HEK293 (cell line): ENCODE measurements at regions not wholly inside any gene's neighbourhood (a gene's known extent, or its start where the extent isn't known, plus 50 kb on each side); places are given as distances from the start of the nearest gene placed in this dataset.
"Not testable (repeated sequence)": the region's sequence is repeated elsewhere in the genome, so short reads cannot be mapped to it uniquely, and the experiment has no call there.

Source experiments
- CTCF ChIA-PET: fragments of 350-600 bp; formaldehyde crosslinking; extraction: SDS; loops from one replicate; lab custom pipeline; 2021; ENCODE audit warnings: antibody characterized with exemption; lab: Yijun Ruan, JAX
- POLR2A ChIA-PET: fragments of 300-600 bp; formaldehyde crosslinking; extraction: SDS; loops from one replicate; lab custom pipeline; 2020; ENCODE audit warnings: antibody characterized with exemption, inconsistent platforms; lab: Yijun Ruan, JAX
- H3K27ac ChIP-seq: fragments of 200-500 bp; sonication (Bioruptor generic); 2 replicates; pipeline ENCODE4 v1.5.1; 2014; ENCODE audit warnings: low read depth, low read length, control low read depth, inconsistent platforms; ENCODE audit errors: extremely low read depth
- H3K36me3 ChIP-seq, 2 experiments: fragments of 200-500 bp in 1 of 2; sonication (Bioruptor generic) in 1 of 2; 1 replicate in 1 of 2; 2 replicates in 1 of 2; pipeline ENCODE4 v1.5.1; 2014 to 2017; ENCODE audit warnings: inconsistent platforms in 2 of 2, low read length in 2 of 2; ENCODE audit not compliant: control insufficient read depth in 2 of 2, insufficient read depth in 1 of 2
- H3K4me1 ChIP-seq: fragments of 200-500 bp; sonication (Bioruptor generic); 2 replicates; pipeline ENCODE4 v1.5.1; 2014; ENCODE audit warnings: mild to moderate bottlenecking, low read length, inconsistent platforms; ENCODE audit not compliant: control insufficient read depth, insufficient read depth
- H3K4me3 ChIP-seq: 2 replicates; pipeline ENCODE4 v1.5.1; 2011; ENCODE audit warnings: low read depth, mild to moderate bottlenecking, control low read depth, low read length, moderate library complexity
- H3K9me3 ChIP-seq: fragments of 200-500 bp; sonication (Bioruptor generic); 2 replicates; pipeline ENCODE4 v1.5.1; 2014; ENCODE audit warnings: low read depth, low read length, inconsistent platforms; ENCODE audit not compliant: control insufficient read depth, insufficient read depth
- ATF2 ChIP-seq: fragments of 450-650 bp; formaldehyde crosslinking; IDR thresholded peaks from 2 replicates; pipeline ENCODE4 v1.5.1; 2016; ENCODE audit warnings: missing biosample characterization, missing genetic modification characterization, low read depth
- CTCF ChIP-seq: fragments of 450-650 bp; formaldehyde crosslinking; IDR thresholded peaks from 2 replicates; pipeline ENCODE4 v1.5.1; 2016; ENCODE audit warnings: missing biosample characterization, missing genetic modification characterization
- GFI1B ChIP-seq: fragments of 450-650 bp; formaldehyde crosslinking; IDR thresholded peaks from 2 replicates; pipeline ENCODE4 v1.5.1; 2016; ENCODE audit warnings: missing biosample characterization, missing genetic modification characterization
- KLF16 ChIP-seq: fragments of 450-650 bp; formaldehyde crosslinking; IDR thresholded peaks from 2 replicates; pipeline ENCODE4 v1.5.1; 2017; ENCODE audit warnings: missing biosample characterization, missing genetic modification characterization
- KLF7 ChIP-seq: fragments of 450-650 bp; formaldehyde crosslinking; IDR thresholded peaks from 2 replicates; pipeline ENCODE4 v1.5.1; 2016; ENCODE audit warnings: missing biosample characterization, missing genetic modification characterization, borderline replicate concordance
- TCF7L2 ChIP-seq: IDR thresholded peaks from 2 replicates; pipeline ENCODE4 v1.6.1; 2011; ENCODE audit warnings: low read depth, mild to moderate bottlenecking, inconsistent platforms, low read length, moderate library complexity, borderline replicate concordance
- YY2 ChIP-seq: fragments of 450-650 bp; formaldehyde crosslinking; IDR thresholded peaks from 2 replicates; pipeline ENCODE4 v1.5.1; 2016; ENCODE audit warnings: missing biosample characterization, missing genetic modification characterization
- ZNF146 ChIP-seq: fragments of 450-650 bp; formaldehyde crosslinking; IDR thresholded peaks from 2 replicates; pipeline ENCODE4 v1.5.1; 2016; ENCODE audit warnings: missing biosample characterization, missing genetic modification characterization
- ZNF16 ChIP-seq: fragments of 450-650 bp; formaldehyde crosslinking; IDR thresholded peaks from 2 replicates; pipeline ENCODE4 v1.5.1; 2016; ENCODE audit warnings: low read depth, missing biosample characterization, missing genetic modification characterization
- ZNF169 ChIP-seq: fragments of 450-650 bp; formaldehyde crosslinking; IDR thresholded peaks from 2 replicates; pipeline ENCODE4 v1.5.1; 2016; ENCODE audit warnings: missing biosample characterization, missing genetic modification characterization
- ZNF175 ChIP-seq: fragments of 450-650 bp; formaldehyde crosslinking; IDR thresholded peaks from 2 replicates; pipeline ENCODE4 v1.5.1; 2016; ENCODE audit warnings: missing biosample characterization, missing genetic modification characterization
- ZNF24 ChIP-seq: fragments of 450-650 bp; formaldehyde crosslinking; IDR thresholded peaks from 2 replicates; pipeline ENCODE4 v1.5.1; 2016; ENCODE audit warnings: missing biosample characterization, missing genetic modification characterization
- ZNF280D ChIP-seq: fragments of 450-650 bp; formaldehyde crosslinking; IDR thresholded peaks from 2 replicates; pipeline ENCODE4 v1.5.1; 2016; ENCODE audit warnings: missing biosample characterization, missing genetic modification characterization
- ZNF311 ChIP-seq: fragments of 450-650 bp; formaldehyde crosslinking; IDR thresholded peaks from 2 replicates; pipeline ENCODE4 v1.5.1; 2017; ENCODE audit warnings: missing biosample characterization, missing genetic modification characterization, borderline replicate concordance
- ZNF354C ChIP-seq: fragments of 450-650 bp; formaldehyde crosslinking; IDR thresholded peaks from 2 replicates; pipeline ENCODE4 v1.5.1; 2016; ENCODE audit warnings: missing biosample characterization, missing genetic modification characterization, low read depth, borderline replicate concordance
- ZNF423 ChIP-seq: fragments of 450-650 bp; formaldehyde crosslinking; IDR thresholded peaks from 2 replicates; pipeline ENCODE4 v1.5.1; 2016; ENCODE audit warnings: missing biosample characterization, missing genetic modification characterization
- ZNF433 ChIP-seq: fragments of 450-650 bp; formaldehyde crosslinking; IDR thresholded peaks from 2 replicates; pipeline ENCODE4 v1.5.1; 2016; ENCODE audit warnings: missing biosample characterization, missing genetic modification characterization, low read depth
- ZNF548 ChIP-seq: fragments of 450-650 bp; formaldehyde crosslinking; IDR thresholded peaks from 2 replicates; pipeline ENCODE4 v1.5.1; 2016; ENCODE audit warnings: missing biosample characterization, missing genetic modification characterization
- ZNF549 ChIP-seq: fragments of 450-650 bp; IDR thresholded peaks from 2 replicates; pipeline ENCODE4 v1.5.1; 2018; ENCODE audit warnings: missing biosample characterization, missing genetic modification characterization, mild to moderate bottlenecking, inconsistent platforms, moderate library complexity
- ZNF776 ChIP-seq: fragments of 450-650 bp; formaldehyde crosslinking; IDR thresholded peaks from 2 replicates; pipeline ENCODE4 v1.5.0; 2017; ENCODE audit warnings: missing biosample characterization, missing genetic modification characterization, borderline replicate concordance

GRCh38 chr2:209311948-209312347, 111.9 kb upstream of the MAP2 start:
- ChIA-PET CTCF (no interaction called here), POLR2A (no interaction called here)
- Histone ChIP-seq H3K36me3 (no peaks in the 10 kb centered on the region), H3K4me1 (no peaks in the 10 kb centered on the region), H3K4me3 (no peak overlapping the region), H3K27ac (no peak overlapping the region), H3K9me3 (no peaks in the 10 kb centered on the region)
- no peak for TF ChIP-seq YY2 (tag by site-specific recombination)
- TF ChIP-seq KLF7: no peak
- TF ChIP-seq ZNF175 (tag by site-specific recombination): no peak
- TF ChIP-seq ATF2 (tag by site-specific recombination): no peak
- TF ChIP-seq GFI1B: no peak
- TF ChIP-seq ZNF311 (tag by site-specific recombination): no peak
- no peak for TF ChIP-seq ZNF146 (tag by site-specific recombination)
- TF ChIP-seq ZNF354C (tag by site-specific recombination): no peak
- TF ChIP-seq CTCF (tag by site-specific recombination): no peak
- no peak for TF ChIP-seq ZNF24 (tag by site-specific recombination)
- no peak for TF ChIP-seq ZNF16 (tag by site-specific recombination)
- TF ChIP-seq ZNF776: no peak
- no peak for TF ChIP-seq ZNF280D (tag by site-specific recombination)
- TF ChIP-seq ZNF423 (tag by site-specific recombination): no peak
- no peak for TF ChIP-seq ZNF549 (tag by site-specific recombination)
- no peak for TF ChIP-seq KLF16 (tag by site-specific recombination)
- TF ChIP-seq ZNF169: no peak
- TF ChIP-seq ZNF433 (tag by site-specific recombination): no peak
- no peak for TF ChIP-seq ZNF548
- no peak for TF ChIP-seq TCF7L2

- H3K4me3 ChIP-seq, H3K27ac ChIP-seq, H3K9me3 ChIP-seq, H3K36me3 ChIP-seq, CTCF ChIA-PET, POLR2A ChIA-PET, H3K4me1 ChIP-seq: not testable (repeated sequence)
Measured at GRCh38 chr2:209312450-209312849, 111.4 kb upstream of the MAP2 start.
